ENCODE measurements at regions not wholly inside any gene's neighbourhood (a gene's known extent, or its start where the extent isn't known, plus 50 kb on each side); places are given as distances from the start of the nearest gene placed in this dataset.
"Not testable (repeated sequence)": the region's sequence is repeated elsewhere in the genome, so short reads cannot be mapped to it uniquely, and the experiment has no call there.

GRCh38 chr13:65787082-65787481, 1443.1 kb downstream of the PCDH9 start:
- DNase-seq, result no peak

DNA sequence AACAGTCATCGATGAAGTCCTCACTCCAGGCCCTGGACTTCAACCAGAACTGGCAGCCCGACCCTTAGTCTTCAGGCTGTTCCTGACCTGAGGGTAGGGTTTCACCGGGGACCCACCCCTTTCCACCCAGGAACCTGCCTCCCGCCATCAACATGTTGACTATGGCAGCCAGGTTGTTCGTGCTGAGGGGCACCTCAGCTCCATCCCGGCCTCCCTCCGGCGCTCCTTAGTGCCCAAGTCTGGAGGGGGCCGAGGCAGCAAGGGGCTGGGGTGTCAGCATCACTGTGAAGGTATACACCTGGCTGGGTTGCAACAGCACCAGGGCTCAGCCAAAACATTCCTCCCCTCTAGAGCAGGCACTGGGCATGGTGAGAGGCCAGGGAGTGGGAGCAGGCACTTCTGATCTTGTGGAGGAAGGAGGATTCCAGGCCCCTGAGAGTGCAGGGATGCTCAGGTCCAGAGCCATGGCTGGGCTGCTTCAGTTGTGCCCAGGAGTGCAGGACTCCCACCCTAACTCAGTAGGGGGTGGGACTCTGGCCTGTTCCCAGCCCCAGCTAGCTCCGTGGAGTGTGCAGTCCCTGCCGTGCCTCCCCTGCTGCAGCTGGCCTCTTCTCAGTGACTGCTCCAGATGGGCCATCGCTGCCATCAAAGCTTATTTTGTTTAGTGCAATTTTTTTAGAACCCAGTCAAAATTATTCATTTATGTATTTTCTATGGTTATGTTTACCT, 1445.9 kb downstream of the PCDH9 start:
- DNase-seq, result no peak

GRCh38 chr13:65783383-65783782, 1446.8 kb downstream of the PCDH9 start:
- no peak for DNase-seq

- not testable (repeated sequence) for DNase-seq
Measured at GRCh38 chr13:65771704-65772313, 1458.3 kb downstream of the PCDH9 start.

- DNase-seq, result no peak
Measured at GRCh38 chr13:65768545-65768944, 1461.6 kb downstream of the PCDH9 start.

- no peak for DNase-seq
Measured at GRCh38 chr13:65763811-65764210, 1466.3 kb downstream of the PCDH9 start.

DNA sequence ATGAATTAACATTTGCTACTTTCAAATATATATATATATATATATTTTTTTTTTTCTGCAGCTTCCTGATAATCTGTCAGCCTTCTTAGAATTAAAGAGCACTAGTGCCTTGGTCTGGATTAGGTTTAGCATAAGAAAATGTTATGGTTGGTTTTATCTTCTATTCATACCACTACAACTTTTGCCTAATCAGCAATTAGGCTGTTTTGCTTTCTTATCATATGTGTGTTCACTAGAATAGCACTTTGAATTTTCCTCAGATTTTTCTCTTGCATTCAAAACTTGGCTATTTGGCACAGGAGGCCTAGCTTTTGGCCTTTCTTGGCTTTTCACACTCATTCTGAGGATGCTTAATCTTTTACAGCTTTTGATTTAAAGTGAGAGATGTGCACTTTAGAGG, 1468.1 kb downstream of the PCDH9 start:
- no peak for DNase-seq

- no peak for DNase-seq
Measured at GRCh38 chr13:65756071-65756671, 1474.0 kb downstream of the PCDH9 start.

DNA sequence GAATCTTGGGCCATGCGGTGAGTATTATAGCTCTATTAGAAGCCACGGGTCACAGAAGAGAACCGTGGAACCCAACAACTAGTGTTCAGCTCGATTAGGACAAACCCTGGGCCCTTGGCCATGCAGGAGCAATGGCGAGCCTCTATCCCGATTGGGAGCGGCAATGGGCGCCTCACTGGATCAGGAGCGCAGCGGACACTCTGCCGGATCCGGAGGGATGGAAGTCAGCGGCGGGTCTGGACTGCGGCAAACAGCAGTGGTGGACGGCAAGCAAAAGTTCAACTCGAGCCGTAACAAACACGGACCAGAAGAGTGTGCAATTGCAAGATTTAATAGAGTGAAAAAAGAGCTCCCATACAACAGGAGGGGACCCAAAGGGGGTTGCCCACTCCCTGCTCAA, 1481.9 kb downstream of the PCDH9 start:
- no peak for DNase-seq

DNA sequence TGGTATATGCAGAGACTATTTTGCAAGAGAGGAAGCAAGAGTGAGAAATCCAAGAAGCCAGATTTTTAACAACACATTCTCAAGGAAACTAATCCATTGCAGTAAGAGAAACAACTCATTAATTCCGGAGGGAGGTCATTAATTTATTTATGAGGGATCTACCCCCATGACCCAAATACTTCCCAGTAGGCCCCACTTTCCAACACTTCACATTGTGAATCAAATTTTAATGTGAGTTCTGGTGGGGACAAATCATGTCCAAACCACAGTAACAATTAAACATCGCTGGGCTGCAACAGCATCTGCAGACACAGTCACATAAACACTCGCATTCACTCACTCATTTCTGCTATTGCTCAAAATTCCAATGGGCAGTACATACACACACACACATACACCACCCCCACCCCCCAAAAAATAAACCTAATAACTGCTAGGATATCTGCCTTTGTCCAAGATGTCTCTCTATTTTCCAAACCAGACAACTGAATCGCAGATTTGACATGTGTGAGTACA, 1483.7 kb downstream of the PCDH9 start:
- DNase-seq, result no peak

DNA sequence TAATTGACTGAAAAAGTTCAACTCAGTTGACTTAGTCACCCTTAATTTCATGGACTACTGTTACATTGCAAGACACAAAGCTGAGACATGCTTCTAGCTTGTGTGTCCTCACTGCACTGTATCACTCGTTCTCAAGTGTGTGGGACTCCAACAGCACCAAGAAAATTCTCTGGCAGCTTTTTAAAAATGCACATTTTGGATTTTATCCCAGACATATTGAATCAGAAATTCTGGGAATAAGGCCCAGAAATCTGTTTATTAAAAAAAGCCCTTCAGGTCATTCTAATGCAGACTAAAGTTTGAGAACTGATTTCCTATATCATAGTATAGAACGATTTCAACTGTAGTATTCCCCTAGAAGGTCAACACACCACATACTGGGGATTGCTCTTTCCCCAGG, 1485.3 kb downstream of the PCDH9 start:
- DNase-seq, result no peak

DNA sequence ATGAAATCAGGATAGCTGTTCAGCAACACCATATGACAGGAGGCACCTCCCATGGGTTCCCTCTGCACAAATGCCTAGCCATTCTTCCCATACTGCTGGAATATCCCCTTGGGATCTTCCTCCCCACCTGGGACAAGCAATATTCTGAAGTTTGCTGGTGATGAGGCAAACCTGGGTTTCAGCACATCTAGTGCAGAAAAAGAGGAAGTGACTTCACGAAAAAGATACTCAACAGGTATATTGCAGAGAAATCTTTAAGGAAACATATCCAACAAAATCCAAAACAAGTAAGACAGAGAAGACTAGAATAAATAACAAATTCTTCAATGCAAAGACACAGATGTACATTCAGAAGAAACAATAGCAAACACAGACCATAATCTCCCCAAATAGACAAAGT, 1497.0 kb downstream of the PCDH9 start:
- no peak for DNase-seq

GRCh38 chr13:65727070-65727469, 1503.1 kb downstream of the PCDH9 start:
- no peak for DNase-seq

DNA sequence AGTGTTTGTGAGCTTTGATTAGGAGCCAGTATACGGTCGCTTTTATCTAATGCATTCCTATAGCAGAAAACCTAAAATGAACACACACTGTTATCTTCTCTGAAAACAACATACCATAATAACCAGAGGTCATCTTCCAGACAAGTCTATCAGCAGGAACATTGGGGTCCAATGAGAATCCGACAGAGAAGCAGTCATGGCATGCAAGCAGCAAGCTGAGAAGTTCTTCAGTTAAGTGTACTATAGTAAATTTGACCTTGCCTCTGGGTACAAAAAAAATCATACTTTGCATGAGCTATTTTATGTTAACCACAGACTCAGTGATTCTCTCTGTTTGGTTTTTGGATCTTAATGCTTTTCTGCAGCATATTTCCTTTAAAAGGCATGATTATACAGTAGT, 1505.1 kb downstream of the PCDH9 start:
- DNase-seq, result no peak

GRCh38 chr13:65724226-65724625, 1505.9 kb downstream of the PCDH9 start:
- no peak for DNase-seq

DNA sequence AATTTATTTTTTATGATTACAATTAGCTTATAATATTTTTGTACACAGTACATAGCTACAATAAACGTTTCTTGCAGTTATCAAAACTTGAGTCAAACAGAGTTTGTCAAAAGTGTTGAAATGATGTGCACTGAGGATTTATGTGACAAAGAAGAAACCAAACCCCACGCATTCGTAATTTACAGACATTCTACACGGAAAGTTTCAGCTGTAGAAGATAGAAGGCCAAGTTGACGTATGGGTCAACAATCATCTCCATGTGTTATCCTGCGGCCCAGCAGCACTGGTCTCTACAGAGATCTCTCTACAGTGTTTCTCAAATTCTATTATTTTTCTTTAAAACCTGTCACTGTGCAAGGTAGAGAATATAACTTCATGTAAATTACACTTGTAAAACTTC, 1507.6 kb downstream of the PCDH9 start:
- DNase-seq, result no peak

GRCh38 chr13:65719831-65720230, 1510.3 kb downstream of the PCDH9 start:
- no peak for DNase-seq

DNA sequence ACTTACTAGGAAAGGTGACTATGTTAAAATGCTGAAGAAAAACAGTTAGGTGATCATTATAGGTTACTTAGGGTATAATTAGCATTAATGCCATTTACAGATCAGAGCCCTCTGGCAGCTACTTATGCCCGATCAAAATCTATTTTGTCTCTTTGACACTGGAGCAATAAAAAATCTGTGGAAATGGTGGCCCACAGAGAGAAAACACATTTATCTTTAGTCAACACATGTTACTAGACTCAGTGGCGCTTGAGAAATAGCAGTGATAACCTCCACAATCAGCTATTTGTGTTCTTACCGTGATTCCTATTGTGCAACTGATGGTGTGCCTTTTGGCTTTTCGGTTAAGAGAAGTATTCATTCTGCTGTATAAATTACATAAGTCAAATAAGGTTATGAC, 1519.6 kb downstream of the PCDH9 start:
- no peak for DNase-seq

DNA sequence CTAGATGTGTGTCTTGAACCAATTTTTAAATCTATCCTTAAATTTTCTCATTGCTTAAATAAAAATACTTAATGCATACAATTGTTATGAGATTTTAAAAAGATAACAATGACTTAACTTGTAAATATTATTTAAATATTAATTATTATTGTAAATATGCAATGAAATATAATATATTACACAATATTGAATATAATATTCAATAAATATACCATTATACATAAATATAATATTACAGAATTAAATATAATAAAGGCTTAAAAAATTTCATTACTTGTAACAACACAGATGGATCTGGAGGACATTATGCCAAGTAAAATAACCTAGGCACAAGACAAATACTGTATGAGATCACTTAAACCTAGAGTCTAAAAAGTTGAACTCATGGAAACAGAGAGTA, 1532.3 kb downstream of the PCDH9 start:
- DNase-seq, result no peak

DNA sequence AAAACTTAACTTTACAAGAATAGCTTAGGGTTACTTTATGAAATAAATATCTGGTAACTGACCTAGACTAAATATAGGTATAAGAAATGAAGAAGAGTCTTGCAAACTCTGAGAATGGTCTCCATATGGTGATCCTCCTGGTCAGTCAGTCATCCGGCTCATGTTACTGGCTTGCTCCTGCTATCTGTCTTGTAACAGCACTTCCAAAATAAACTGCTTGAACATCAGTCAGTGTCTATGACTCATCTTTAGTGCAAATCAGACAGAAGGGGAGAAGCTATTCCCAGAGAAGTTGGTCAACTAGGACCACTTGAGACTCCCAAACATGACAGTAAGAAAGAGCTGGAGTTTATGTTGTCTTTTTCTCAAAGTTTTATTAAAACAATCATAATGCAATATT, 1550.9 kb downstream of the PCDH9 start:
- no peak for DNase-seq

DNA sequence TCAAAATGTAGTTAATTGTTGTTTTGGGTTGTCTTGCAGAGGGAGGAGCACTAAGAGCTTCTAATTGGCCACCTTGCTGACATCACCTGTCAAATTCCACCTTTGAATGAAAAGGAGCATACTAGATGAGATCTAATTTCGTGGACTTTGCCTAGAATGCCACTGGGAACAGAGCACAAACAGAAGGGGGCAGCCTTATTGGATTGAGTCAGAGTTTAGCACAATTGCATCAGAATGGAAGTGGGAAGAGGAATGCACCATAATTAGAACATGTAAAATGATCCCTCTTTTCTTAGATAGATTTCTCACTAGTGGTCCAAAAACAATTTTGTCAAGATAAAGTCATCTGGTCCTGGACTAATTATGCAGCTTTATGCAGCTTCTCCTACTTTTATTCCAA, 1552.2 kb downstream of the PCDH9 start:
- no peak for DNase-seq

- not testable (repeated sequence) for DNase-seq
Measured at GRCh38 chr13:65675383-65675782, 1554.8 kb downstream of the PCDH9 start.

- no peak for DNase-seq
Measured at GRCh38 chr13:65670014-65670625, 1560.0 kb downstream of the PCDH9 start.

DNA sequence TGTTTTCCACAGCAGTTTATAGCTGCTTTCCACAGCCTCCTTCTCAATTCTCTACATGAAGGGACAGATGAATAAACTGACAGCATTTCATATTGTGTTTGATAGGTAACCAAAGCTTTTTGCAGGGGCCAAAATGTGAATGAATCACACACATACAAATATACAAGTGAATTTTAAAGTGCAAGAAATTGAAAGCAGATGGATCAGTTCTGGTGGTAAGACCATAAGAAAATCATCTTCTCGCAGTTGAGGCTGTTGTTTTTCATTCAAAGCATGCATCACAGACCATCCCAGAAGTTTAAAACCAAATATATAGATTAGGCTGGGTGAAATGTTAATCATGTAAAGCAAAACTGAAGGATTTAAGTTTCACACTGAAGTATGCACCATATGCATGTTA, 1569.4 kb downstream of the PCDH9 start:
- no peak for DNase-seq

All from NCI-H524 treated with DMSO at 0.1 percent for 48 hours (cell line).